Caco-2 (cell line): ENCODE measurements at regions not wholly inside any gene's neighbourhood (a gene's known extent, or its start where the extent isn't known, plus 50 kb on each side); places are given as distances from the start of the nearest gene placed in this dataset.

Experiments
- BruUV-seq: library from RNA; stranded (reverse); fragments of 400-500 nt; replicated peaks from 2 replicates; lab custom pipeline; 2021; lab: Mats Ljungman, UMichigan
- CTCF ChIA-PET: fragments of 300-600 bp; sonication (Branson Sonifier 250); formaldehyde crosslinking; loops from one replicate; lab custom pipeline; 2022; ENCODE audit warnings: antibody characterized with exemption; lab: Charles Lee
- POLR2A ChIA-PET: fragments of 300-600 bp; sonication (Branson Sonifier 250); formaldehyde crosslinking; loops from one replicate; lab custom pipeline; 2022; ENCODE audit warnings: antibody characterized with exemption; lab: Charles Lee
- DNase-seq, 2 experiments: peaks; one replicate each; pipeline versions ENCODE4 v3.0.0 to v3.0.0-alpha.2; 2020 to 2022
- H3K27me3 ChIP-seq: replicated peaks from 2 replicates; pipeline ENCODE4 v1.6.0; 2011; ENCODE audit warnings: low read length; ENCODE audit not compliant: control insufficient read depth, insufficient read depth
- H3K36me3 ChIP-seq: 2 replicates; pipeline ENCODE4 v1.5.1; 2011; ENCODE audit warnings: low read length; ENCODE audit not compliant: control insufficient read depth, insufficient read depth
- H3K4me1 ChIP-seq: fragments of 250-450 bp; sonication (Bioruptor Pico); 2 replicates; pipeline ENCODE4 v1.5.1; 2020; ENCODE audit warnings: mild to moderate bottlenecking
- H3K4me3 ChIP-seq: 2 replicates; pipeline ENCODE4 v1.5.1; 2011; ENCODE audit warnings: low read depth, mild to moderate bottlenecking, control low read depth, low read length
- H3K9me3 ChIP-seq: fragments of 250-450 bp; sonication (Bioruptor Pico); 2 replicates; pipeline ENCODE4 v1.5.1; 2020; ENCODE audit warnings: mild to moderate bottlenecking, moderate library complexity
- H3K27ac Mint-ChIP-seq: one replicate; pipeline ENCODE4 v1.8.0; 2022; ENCODE audit warnings: mixed read lengths; ENCODE audit not compliant: unreplicated experiment
- H3K27me3 Mint-ChIP-seq: one replicate; pipeline ENCODE4 v1.8.0; 2022; ENCODE audit warnings: mixed read lengths; ENCODE audit not compliant: insufficient read depth, unreplicated experiment
- H3K36me3 Mint-ChIP-seq: one replicate; pipeline ENCODE4 v1.8.0; 2022; ENCODE audit warnings: mild to moderate bottlenecking, mixed read lengths; ENCODE audit not compliant: insufficient read depth, unreplicated experiment
- H3K4me1 Mint-ChIP-seq: one replicate; pipeline ENCODE4 v1.8.0; 2022; ENCODE audit warnings: low read depth, mixed read lengths; ENCODE audit not compliant: unreplicated experiment
- H3K4me3 Mint-ChIP-seq: one replicate; pipeline ENCODE4 v1.8.0; 2022; ENCODE audit warnings: mild to moderate bottlenecking, moderate library complexity, mixed read lengths; ENCODE audit not compliant: unreplicated experiment
- H3K9me3 Mint-ChIP-seq: one replicate; pipeline ENCODE4 v1.8.0; 2022; ENCODE audit warnings: mixed read lengths; ENCODE audit not compliant: unreplicated experiment
- CTCF ChIP-seq, 2 experiments: fragments of 200-600 bp in 1 of 2; IDR thresholded peaks; 1 replicate in 1 of 2; 2 replicates in 1 of 2; pipeline versions ENCODE4 v1.5.1 to v1.8.0; 2011 to 2022; ENCODE audit warnings: antibody characterized with exemption in 1 of 2, control low read depth in 1 of 2, inconsistent platforms in 1 of 2, low read depth in 1 of 2, low read length in 1 of 2, mild to moderate bottlenecking in 1 of 2, moderate library complexity in 1 of 2; ENCODE audit not compliant: insufficient read depth in 1 of 2, severe bottlenecking in 1 of 2, unreplicated experiment in 1 of 2
- intact Hi-C: fragments of 100-400 bp; cut with micrococcal nuclease; formaldehyde crosslinking; loops from one replicate; pipeline ENCODE4 v1.10.0; 2022; ENCODE audit not compliant: unreplicated experiment

DNA sequence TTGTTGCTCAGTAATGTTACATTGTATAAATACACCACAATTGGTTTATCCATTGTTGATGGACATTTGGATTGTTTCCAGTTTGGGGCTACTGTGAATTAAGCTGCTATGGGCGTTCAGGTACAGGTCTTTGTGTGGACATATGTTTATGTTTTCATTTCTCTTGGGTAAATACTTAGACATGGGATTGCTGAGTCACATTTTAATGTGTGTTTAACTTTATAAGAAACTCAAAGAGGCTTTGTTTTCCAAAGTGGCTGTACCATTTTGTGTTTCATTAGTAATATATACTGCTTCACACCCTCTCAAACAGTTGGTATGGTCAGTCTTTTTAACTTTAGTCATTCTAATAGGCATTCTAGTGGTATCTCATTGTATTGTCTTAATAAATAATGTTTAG, 225.0 kb downstream of the SPTSSA start:
- BruUV-seq = no TSS peak
- intact Hi-C loops = no loop called here
- Histone ChIP-seq H3K4me1 (peaks cover 20% of the 10 kb centered on the region), H3K27me3 (no peaks in the 10 kb centered on the region), H3K36me3 (no peaks in the 10 kb centered on the region), H3K4me3 (no peak overlapping the region), H3K9me3 (no peaks in the 10 kb centered on the region)
- H3K4me1 Mint-ChIP-seq = peaks cover 24% of the 10 kb centered on the region
- H3K27ac Mint-ChIP-seq = no peak overlapping the region
- POLR2A ChIA-PET = no interaction called here
- H3K4me3 Mint-ChIP-seq = no peak overlapping the region
- no peak for DNase-seq
- no peaks in the 10 kb centered on the region for H3K36me3 Mint-ChIP-seq
- CTCF ChIA-PET = no interaction called here
- no peak for TF ChIP-seq CTCF (IDR thresholded peaks at IDR 0.05; ENCODE audit: insufficient read depth in 1 of 2, low read depth in 1 of 2, low read length in 1 of 2, severe bottlenecking in 1 of 2, unreplicated experiment in 1 of 2)
- H3K27me3 Mint-ChIP-seq = no peaks in the 10 kb centered on the region
- peaks cover 3% of the 10 kb centered on the region for H3K9me3 Mint-ChIP-seq

DNA sequence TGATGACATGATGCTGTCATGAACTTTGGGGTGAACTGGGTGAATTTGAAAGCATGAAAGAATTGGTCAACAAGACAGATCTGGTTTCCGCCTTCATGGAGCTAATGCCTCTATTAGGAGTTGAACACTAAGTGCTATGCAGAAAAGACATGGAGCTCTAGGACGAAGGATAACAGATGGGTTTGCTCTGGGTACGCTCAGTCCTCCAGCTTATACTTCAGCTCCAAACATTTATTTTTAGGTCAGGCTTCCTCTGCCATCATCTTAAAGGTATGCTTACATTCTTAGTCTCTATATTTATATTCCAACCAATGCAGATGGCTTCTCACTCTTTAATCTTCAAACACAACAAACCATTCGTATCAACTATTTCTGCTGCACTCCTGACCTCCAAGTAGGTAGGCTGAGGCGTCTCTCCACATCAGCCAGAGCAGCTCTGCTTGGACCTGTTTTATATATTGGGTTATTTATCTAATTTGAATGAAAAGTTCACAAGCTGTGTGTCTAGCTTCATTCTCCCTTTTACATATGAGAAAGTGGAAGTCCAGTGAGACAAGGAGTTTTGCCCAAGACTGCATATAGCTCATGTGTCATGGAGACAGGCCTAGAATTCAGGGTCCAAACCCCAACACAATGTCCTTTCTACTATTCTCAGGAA, 226.3 kb downstream of the SPTSSA start:
- Histone ChIP-seq H3K4me1 (peaks cover 21% of the 10 kb centered on the region), H3K36me3 (no peaks in the 10 kb centered on the region), H3K9me3 (no peaks in the 10 kb centered on the region), H3K4me3 (no peak overlapping the region), H3K27me3 (no peaks in the 10 kb centered on the region)
- BruUV-seq = no TSS peak
- no peak for TF ChIP-seq CTCF (IDR thresholded peaks at IDR 0.05; ENCODE audit: insufficient read depth in 1 of 2, low read depth in 1 of 2, low read length in 1 of 2, severe bottlenecking in 1 of 2, unreplicated experiment in 1 of 2)
- intact Hi-C loops = no loop called here
- Mint-ChIP-seq H3K4me1 (peaks cover 22% of the 10 kb centered on the region), H3K9me3 (peaks cover 16% of the 10 kb centered on the region), H3K27me3 (no peaks in the 10 kb centered on the region), H3K27ac (no peak overlapping the region), H3K36me3 (no peaks in the 10 kb centered on the region), H3K4me3 (no peak overlapping the region)
- ChIA-PET POLR2A (no interaction called here), CTCF (no interaction called here)
- no peak for DNase-seq

- ChIA-PET CTCF (no interaction called here), POLR2A (no interaction called here)
- intact Hi-C loops = no loop called here
- Histone ChIP-seq H3K27me3 (no peaks in the 10 kb centered on the region), H3K36me3 (no peaks in the 10 kb centered on the region), H3K4me3 (no peak overlapping the region), H3K4me1 (peaks cover 21% of the 10 kb centered on the region), H3K9me3 (no peaks in the 10 kb centered on the region)
- H3K27me3 Mint-ChIP-seq = no peaks in the 10 kb centered on the region
- peaks cover 6% of the 10 kb centered on the region for H3K36me3 Mint-ChIP-seq
- H3K4me1 Mint-ChIP-seq = peaks cover 22% of the 10 kb centered on the region
- no peak for TF ChIP-seq CTCF (IDR thresholded peaks at IDR 0.05; ENCODE audit: insufficient read depth in 1 of 2, low read depth in 1 of 2, low read length in 1 of 2, severe bottlenecking in 1 of 2, unreplicated experiment in 1 of 2)
- DNase-seq = no peak
- no TSS peak for BruUV-seq
- H3K9me3 Mint-ChIP-seq = peaks cover 21% of the 10 kb centered on the region
- no peak overlapping the region for H3K4me3 Mint-ChIP-seq
- H3K27ac Mint-ChIP-seq = no peak overlapping the region
Observed at GRCh38 chr14:34234258-34234657, 227.8 kb downstream of the SPTSSA start.
